ENCODE measurements at regions not wholly inside any gene's neighbourhood (a gene's known extent, or its start where the extent isn't known, plus 50 kb on each side); places are given as distances from the start of the nearest gene placed in this dataset.

DNA sequence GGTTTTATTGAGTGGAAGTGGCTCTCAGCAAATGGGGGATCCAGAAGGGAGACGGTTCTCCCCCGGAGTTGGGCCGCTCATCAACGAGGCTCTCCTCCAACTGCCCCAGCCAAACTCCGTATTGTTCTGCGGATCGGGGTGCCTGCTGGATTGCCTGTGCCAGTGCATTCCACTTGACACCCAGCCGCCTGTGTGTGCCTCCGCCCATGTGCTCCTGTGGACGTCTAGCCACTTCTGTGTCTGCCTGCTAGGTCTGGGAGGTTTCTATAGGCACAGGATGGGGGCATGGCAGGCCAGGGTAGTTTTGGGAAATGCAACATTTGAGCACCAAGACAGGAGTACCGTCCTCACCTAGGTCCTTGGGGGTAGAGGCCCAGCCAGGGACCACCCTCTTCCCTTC is 225.7 kb upstream of the AMIGO2 start:
- TF ChIP-seq POLR2AphosphoS5 (IDR thresholded peaks at IDR 0.05; ENCODE audit: low read depth) (no peak), EZH2phosphoT487 (IDR thresholded peaks at IDR 0.05; ENCODE audit: unreplicated experiment) (no peak), EZH2 (IDR thresholded peaks at IDR 0.05; ENCODE audit: low read depth, unreplicated experiment) (no peak), NANOG (IDR thresholded peaks at IDR 0.05; ENCODE audit: borderline replicate concordance) (no peak), STAT1 (IDR thresholded peaks at IDR 0.05; ENCODE audit: unreplicated experiment) (no peak), JUNB (IDR thresholded peaks at IDR 0.05; ENCODE audit: unreplicated experiment) (no peak)
- TF ChIP-seq, protein P1, sequence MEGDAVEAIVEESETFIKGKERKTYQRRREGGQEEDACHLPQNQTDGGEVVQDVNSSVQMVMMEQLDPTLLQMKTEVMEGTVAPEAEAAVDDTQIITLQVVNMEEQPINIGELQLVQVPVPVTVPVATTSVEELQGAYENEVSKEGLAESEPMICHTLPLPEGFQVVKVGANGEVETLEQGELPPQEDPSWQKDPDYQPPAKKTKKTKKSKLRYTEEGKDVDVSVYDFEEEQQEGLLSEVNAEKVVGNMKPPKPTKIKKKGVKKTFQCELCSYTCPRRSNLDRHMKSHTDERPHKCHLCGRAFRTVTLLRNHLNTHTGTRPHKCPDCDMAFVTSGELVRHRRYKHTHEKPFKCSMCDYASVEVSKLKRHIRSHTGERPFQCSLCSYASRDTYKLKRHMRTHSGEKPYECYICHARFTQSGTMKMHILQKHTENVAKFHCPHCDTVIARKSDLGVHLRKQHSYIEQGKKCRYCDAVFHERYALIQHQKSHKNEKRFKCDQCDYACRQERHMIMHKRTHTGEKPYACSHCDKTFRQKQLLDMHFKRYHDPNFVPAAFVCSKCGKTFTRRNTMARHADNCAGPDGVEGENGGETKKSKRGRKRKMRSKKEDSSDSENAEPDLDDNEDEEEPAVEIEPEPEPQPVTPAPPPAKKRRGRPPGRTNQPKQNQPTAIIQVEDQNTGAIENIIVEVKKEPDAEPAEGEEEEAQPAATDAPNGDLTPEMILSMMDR (conservative IDR thresholded peaks at IDR 0.05; ENCODE audit: low read depth in 2 of 2) = no peak
- TF ChIP-seq, protein P2, sequence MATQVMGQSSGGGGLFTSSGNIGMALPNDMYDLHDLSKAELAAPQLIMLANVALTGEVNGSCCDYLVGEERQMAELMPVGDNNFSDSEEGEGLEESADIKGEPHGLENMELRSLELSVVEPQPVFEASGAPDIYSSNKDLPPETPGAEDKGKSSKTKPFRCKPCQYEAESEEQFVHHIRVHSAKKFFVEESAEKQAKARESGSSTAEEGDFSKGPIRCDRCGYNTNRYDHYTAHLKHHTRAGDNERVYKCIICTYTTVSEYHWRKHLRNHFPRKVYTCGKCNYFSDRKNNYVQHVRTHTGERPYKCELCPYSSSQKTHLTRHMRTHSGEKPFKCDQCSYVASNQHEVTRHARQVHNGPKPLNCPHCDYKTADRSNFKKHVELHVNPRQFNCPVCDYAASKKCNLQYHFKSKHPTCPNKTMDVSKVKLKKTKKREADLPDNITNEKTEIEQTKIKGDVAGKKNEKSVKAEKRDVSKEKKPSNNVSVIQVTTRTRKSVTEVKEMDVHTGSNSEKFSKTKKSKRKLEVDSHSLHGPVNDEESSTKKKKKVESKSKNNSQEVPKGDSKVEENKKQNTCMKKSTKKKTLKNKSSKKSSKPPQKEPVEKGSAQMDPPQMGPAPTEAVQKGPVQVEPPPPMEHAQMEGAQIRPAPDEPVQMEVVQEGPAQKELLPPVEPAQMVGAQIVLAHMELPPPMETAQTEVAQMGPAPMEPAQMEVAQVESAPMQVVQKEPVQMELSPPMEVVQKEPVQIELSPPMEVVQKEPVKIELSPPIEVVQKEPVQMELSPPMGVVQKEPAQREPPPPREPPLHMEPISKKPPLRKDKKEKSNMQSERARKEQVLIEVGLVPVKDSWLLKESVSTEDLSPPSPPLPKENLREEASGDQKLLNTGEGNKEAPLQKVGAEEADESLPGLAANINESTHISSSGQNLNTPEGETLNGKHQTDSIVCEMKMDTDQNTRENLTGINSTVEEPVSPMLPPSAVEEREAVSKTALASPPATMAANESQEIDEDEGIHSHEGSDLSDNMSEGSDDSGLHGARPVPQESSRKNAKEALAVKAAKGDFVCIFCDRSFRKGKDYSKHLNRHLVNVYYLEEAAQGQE (IDR thresholded peaks at IDR 0.05; ENCODE audit: unreplicated experiment) = no peak

All from GM23338 (cell line).